Cardiac muscle cell (in vitro differentiated cells and primary cell): ENCODE measurements at regions not wholly inside any gene's neighbourhood (a gene's known extent, or its start where the extent isn't known, plus 50 kb on each side); places are given as distances from the start of the nearest gene placed in this dataset.

Source experiments
- DNase-seq, 2 donors: peaks; one replicate each; pipeline versions ENCODE4 v3.0.0 to v3.0.0-alpha.2; 2010 to 2017; ENCODE audit warnings: low read depth in 1 of 2, low spot score in 1 of 2
- H3K27ac ChIP-seq: fragments of 200-600 bp; sonication (generic); 2 replicates; pipeline ENCODE4 v1.5.1; 2016
- H3K27me3 ChIP-seq: fragments of 200-600 bp; sonication (generic); 2 replicates; pipeline ENCODE4 v1.6.0; 2016; ENCODE audit warnings: control low read depth
- H3K36me3 ChIP-seq: fragments of 200-600 bp; sonication (generic); 2 replicates; pipeline ENCODE4 v1.5.1; 2016; ENCODE audit warnings: control low read depth
- H3K4me1 ChIP-seq: fragments of 200-600 bp; sonication (generic); 2 replicates; pipeline ENCODE4 v1.8.1; 2017; ENCODE audit warnings: low read depth, mild to moderate bottlenecking, mixed run types
- H3K4me3 ChIP-seq: fragments of 200-600 bp; sonication (generic); 2 replicates; pipeline ENCODE4 v1.5.1; 2016; ENCODE audit warnings: mild to moderate bottlenecking
- H3K9me3 ChIP-seq: fragments of 200-600 bp; sonication (generic); 2 replicates; pipeline ENCODE4 v1.5.1; 2017; ENCODE audit warnings: low read depth, mild to moderate bottlenecking, control low read depth
- TF ChIP-seq, protein P1 (sequence below): IDR thresholded peaks from 2 replicates; pipeline ENCODE4 v1.5.1; 2012; ENCODE audit warnings: low read depth, mild to moderate bottlenecking, low read length

DNA sequence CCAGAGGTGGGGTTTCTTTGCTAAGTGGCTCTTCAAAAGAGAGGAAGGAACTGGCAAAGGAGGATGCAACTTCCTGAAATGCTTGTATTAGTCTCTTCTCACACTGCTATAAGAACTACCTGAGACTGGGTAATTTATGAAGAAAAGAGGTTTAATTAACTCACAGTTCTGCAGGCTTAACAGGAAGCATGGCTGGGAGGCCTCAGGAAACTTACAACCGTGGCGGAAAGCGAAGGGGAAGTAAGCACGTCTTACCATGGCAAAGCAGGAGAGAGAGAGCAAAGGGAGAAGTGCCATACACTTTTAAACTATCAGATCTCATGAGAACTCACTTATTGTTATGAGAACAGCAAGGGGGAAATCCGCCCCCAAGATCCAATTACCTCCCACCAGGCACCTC lies 505.7 kb downstream of the ZNF674 start:
- Histone ChIP-seq H3K27me3 (no peaks in the 10 kb centered on the region), H3K9me3 (no peaks in the 10 kb centered on the region)

DNA sequence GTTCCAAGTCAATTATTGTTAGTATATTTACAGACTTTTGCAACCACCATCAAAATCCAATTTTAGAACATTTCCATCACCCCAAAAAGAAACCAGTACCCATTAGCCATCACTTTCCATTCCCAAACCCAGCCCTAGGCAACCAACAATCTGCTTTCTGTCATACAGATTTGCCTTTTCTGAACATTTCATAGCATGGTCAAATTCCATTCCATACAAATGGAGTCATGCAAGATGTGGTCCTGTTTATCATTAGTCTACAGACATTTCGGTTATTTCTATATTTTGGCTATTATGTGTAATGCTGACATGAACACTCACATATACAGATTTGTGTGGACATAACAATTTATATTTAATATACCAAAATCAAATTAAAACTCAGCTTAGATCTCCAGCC lies 508.7 kb downstream of the ZNF674 start:
- no peak overlapping the region for H3K4me3 ChIP-seq

More for the DNA sequence above, 505.7 kb downstream of the ZNF674 start:
- H3K4me1 ChIP-seq: no peaks in the 10 kb centered on the region
- H3K36me3 ChIP-seq: no peaks in the 10 kb centered on the region
- no peak overlapping the region for H3K27ac ChIP-seq
- TF ChIP-seq, protein P1, sequence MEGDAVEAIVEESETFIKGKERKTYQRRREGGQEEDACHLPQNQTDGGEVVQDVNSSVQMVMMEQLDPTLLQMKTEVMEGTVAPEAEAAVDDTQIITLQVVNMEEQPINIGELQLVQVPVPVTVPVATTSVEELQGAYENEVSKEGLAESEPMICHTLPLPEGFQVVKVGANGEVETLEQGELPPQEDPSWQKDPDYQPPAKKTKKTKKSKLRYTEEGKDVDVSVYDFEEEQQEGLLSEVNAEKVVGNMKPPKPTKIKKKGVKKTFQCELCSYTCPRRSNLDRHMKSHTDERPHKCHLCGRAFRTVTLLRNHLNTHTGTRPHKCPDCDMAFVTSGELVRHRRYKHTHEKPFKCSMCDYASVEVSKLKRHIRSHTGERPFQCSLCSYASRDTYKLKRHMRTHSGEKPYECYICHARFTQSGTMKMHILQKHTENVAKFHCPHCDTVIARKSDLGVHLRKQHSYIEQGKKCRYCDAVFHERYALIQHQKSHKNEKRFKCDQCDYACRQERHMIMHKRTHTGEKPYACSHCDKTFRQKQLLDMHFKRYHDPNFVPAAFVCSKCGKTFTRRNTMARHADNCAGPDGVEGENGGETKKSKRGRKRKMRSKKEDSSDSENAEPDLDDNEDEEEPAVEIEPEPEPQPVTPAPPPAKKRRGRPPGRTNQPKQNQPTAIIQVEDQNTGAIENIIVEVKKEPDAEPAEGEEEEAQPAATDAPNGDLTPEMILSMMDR: no peak
- H3K4me3 ChIP-seq: no peak overlapping the region
- no peak for DNase-seq

GRCh38 chrX:46034868-46035267 lies 510.4 kb downstream of the ZNF674 start:
- H3K9me3 ChIP-seq: no peaks in the 10 kb centered on the region
- DNase-seq: no peak
- H3K27me3 ChIP-seq: no peaks in the 10 kb centered on the region
- H3K4me1 ChIP-seq: no peaks in the 10 kb centered on the region
- H3K36me3 ChIP-seq: no peaks in the 10 kb centered on the region
- no peak overlapping the region for H3K27ac ChIP-seq
- no peak overlapping the region for H3K4me3 ChIP-seq
- TF ChIP-seq, protein P1: no peak

More for the DNA sequence above, 508.7 kb downstream of the ZNF674 start:
- Histone ChIP-seq H3K9me3 (no peaks in the 10 kb centered on the region), H3K36me3 (no peaks in the 10 kb centered on the region), H3K4me1 (no peaks in the 10 kb centered on the region), H3K27ac (no peak overlapping the region), H3K27me3 (no peaks in the 10 kb centered on the region)
- peak in 1 of 2 donors; percentile 5 for DNase-seq
- TF ChIP-seq, protein P1: no peak

DNA sequence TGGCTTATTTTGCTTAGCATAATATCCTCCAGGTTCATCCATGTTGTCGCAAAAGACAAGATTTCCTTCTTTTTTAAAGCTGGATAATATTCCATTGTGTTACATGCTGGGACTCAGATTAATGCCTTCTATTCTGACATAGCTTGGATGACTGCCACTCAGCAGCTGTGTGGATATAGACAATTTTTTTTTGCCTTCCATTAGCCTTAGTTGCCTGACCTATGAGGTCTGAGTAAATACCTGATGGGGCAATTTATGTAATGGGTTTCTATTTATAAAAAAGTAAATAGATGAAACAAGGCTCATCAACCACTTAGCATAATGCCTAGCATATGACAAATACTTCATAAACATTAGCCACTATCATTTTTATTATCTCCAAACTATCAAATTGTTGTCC lies 515.4 kb downstream of the ZNF674 start:
- Histone ChIP-seq H3K4me1 (no peaks in the 10 kb centered on the region), H3K36me3 (no peaks in the 10 kb centered on the region), H3K27ac (no peak overlapping the region), H3K27me3 (no peaks in the 10 kb centered on the region), H3K4me3 (no peak overlapping the region), H3K9me3 (no peaks in the 10 kb centered on the region)
- DNase-seq: no peak
- TF ChIP-seq, protein P1: no peak

DNA sequence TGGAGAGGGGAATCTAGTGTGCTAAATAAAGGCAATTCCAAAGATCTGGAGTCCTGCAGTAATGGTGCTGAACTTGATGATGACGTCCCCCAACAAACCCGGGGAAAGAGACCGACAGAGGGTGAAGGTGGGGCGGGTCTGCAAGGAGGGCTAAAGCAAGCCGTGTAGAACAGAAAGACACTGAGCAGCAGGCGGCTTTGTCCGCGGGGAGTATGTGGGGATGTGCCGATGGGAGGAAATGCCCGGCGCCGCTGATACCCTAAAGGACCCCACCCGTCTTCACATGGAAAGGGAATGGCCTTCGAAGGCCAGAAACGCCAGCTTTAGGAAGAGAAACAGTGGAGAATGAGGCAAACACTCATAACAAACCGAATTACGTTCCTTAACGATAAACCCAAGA lies 528.9 kb downstream of the ZNF674 start:
- DNase-seq: no peak
- Histone ChIP-seq H3K9me3 (no peaks in the 10 kb centered on the region), H3K4me1 (no peaks in the 10 kb centered on the region), H3K27ac (no peak overlapping the region), H3K36me3 (no peaks in the 10 kb centered on the region), H3K27me3 (no peaks in the 10 kb centered on the region), H3K4me3 (no peak overlapping the region)
- TF ChIP-seq, protein P1: no peak

- no peaks in the 10 kb centered on the region for H3K36me3 ChIP-seq
- H3K27me3 ChIP-seq: no peaks in the 10 kb centered on the region
- no peaks in the 10 kb centered on the region for H3K4me1 ChIP-seq
- TF ChIP-seq, protein P1: no peak
- no peak overlapping the region for H3K27ac ChIP-seq
- no peak overlapping the region for H3K4me3 ChIP-seq
- DNase-seq: no peak
- H3K9me3 ChIP-seq: no peaks in the 10 kb centered on the region
These were observed 529.6 kb downstream of the ZNF674 start for GRCh38 chrX:46015653-46016052.
